ENCODE measurements at regions not wholly inside any gene's neighbourhood (a gene's known extent, or its start where the extent isn't known, plus 50 kb on each side); places are given as distances from the start of the nearest gene placed in this dataset.

DNA sequence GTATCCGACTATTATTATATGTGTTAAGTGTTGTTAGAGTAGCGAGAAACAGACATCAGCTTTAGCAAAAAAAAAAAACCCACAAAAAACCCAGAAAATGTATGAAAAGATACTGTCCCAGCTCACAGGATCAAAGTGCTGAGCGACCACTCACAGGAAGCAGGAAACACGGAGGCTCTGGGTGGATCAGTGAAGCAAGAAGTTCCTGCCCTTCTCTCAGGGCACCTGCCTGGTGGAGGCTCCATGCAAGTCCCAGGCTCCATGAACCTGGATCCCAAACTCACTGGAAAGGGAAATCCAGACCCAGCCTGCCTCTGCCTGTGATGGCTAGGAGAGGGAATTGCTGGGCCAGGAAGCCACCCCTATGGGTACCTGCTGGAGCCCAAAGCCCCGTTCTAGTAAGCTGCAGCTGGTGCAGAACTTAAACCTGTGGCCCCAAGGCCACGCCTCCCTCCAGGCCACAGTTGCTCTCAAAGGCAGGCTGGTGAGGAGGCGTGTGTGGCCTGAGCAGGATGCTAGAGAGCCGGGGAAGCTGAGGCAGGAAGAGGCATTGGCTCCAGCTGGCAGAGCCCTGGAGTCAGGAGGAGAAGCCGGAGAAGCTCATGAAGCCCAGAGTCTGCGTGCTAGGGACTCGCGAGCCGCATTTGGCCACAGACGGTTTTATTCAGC, 63.5 kb upstream of the TAF1B start:
- in situ Hi-C loops (cut with HindIII; ENCODE audit: low pct_unique_long_range_greater_than_20kb, low sequenced_read_pairs) (no loop called here), intact Hi-C loops (cut with micrococcal nuclease; ENCODE audit: unreplicated experiment) (no loop called here)
- ATAC-seq (no peak), DNase-seq (ENCODE audit: low read depth, low spot score) (no peak)
- H3K36me3 ChIP-seq (ENCODE audit: control insufficient read depth, insufficient read depth, low read length) = no peaks in the 10 kb centered on the region
- no peaks in the 10 kb centered on the region for H3K9me3 ChIP-seq (ENCODE audit: control insufficient read depth, insufficient read depth, low read depth, low read length)
- no TSS peak for BruUV-seq (replicated peaks)
- no peaks in the 10 kb centered on the region for H3K27me3 ChIP-seq (ENCODE audit: control insufficient read depth, insufficient read depth, low read length)
- no peak overlapping the region for H3K4me3 ChIP-seq (ENCODE audit: low read depth in 2 of 2, low read length in 2 of 2)
- TF ChIP-seq TCF7L2 (IDR thresholded peaks at IDR 0.05; ENCODE audit: low read depth, low read length) = no peak
- no peak for TF ChIP-seq POLR2AphosphoS5 (IDR thresholded peaks at IDR 0.05; ENCODE audit: low read depth, low read length)
- no peak for TF ChIP-seq REST (IDR thresholded peaks at IDR 0.05; ENCODE audit: insufficient read depth in 1 of 2, low read depth in 2 of 2, low read length in 1 of 2)
- no peak for TF ChIP-seq SIN3A (IDR thresholded peaks at IDR 0.05; ENCODE audit: borderline replicate concordance, insufficient read depth, low read depth, low read length)
- no peak for TF ChIP-seq CTCF (IDR thresholded peaks at IDR 0.05)
- POLR2A ChIA-PET = no interaction called here
- no peaks in the 10 kb centered on the region for H3K4me1 ChIP-seq (ENCODE audit: control insufficient read depth, insufficient read depth, low read length)
- CTCF ChIA-PET = interaction anchor here (0.5 to 0.6 kb wide), 2 partner anchors 11 to 20 kb away, joined by 3 read pairs; no protein-coding TSS in a partner anchor
- H3K27ac ChIP-seq (ENCODE audit: low read length) = no peak overlapping the region

DNA sequence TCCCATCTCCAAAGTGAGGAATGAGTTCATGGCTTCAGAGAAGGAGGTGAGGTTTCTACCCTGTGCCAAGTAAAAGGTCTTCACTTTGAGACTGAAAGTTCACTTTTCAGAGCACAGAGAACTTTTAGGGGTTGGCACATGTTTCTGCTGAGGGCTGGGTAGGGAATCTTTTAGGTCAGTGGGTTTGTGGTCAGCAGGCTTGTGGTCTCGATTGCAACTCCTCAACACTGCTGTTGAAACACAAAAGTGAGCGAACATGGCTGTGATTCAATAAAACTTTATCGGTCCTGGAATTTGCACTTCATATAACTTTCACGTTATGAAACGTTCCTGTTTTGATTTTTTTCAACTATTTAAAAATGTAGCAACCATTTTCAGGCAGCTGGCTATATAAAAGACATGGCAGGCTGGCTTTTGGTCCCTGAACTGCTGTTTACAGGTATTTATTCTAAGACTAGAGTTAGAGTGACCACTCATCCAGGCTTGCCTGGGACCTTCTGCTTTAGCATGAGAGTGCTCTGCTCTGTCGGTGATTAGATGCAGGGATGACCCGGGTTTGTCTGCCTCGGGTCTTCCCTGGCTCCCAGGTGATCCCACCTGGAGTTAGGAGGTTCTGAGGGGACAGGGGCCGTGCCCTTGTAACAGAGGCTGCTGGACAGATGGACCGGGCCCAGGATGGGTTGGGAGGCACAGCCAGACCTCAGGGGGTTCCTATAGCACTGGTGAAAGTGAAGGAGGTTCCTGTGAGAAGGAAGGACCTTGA, 62.7 kb upstream of the TAF1B start:
- H3K4me1 ChIP-seq (ENCODE audit: control insufficient read depth, insufficient read depth, low read length) = no peaks in the 10 kb centered on the region
- intact Hi-C loops (cut with micrococcal nuclease; ENCODE audit: unreplicated experiment) = no loop called here
- no TSS peak for BruUV-seq (replicated peaks)
- TF ChIP-seq REST (IDR thresholded peaks at IDR 0.05; ENCODE audit: insufficient read depth in 1 of 2, low read depth in 2 of 2, low read length in 1 of 2) (no peak), SIN3A (IDR thresholded peaks at IDR 0.05; ENCODE audit: borderline replicate concordance, insufficient read depth, low read depth, low read length) (no peak), POLR2AphosphoS5 (IDR thresholded peaks at IDR 0.05; ENCODE audit: low read depth, low read length) (no peak), TCF7L2 (IDR thresholded peaks at IDR 0.05; ENCODE audit: low read depth, low read length) (no peak), CTCF (IDR thresholded peaks at IDR 0.05) (no peak)
- no peak overlapping the region for H3K4me3 ChIP-seq (ENCODE audit: low read depth in 2 of 2, low read length in 2 of 2)
- H3K27ac ChIP-seq (ENCODE audit: low read length) = no peak overlapping the region
- ATAC-seq (no peak), DNase-seq (ENCODE audit: low read depth, low spot score) (no peak)
- H3K27me3 ChIP-seq (ENCODE audit: control insufficient read depth, insufficient read depth, low read length) = no peaks in the 10 kb centered on the region
- in situ Hi-C loops (cut with HindIII; ENCODE audit: low pct_unique_long_range_greater_than_20kb, low sequenced_read_pairs) = no loop called here
- ChIA-PET POLR2A (no interaction called here), CTCF (interaction anchor here (0.6 kb wide), 1 partner anchor 19 kb away, joined by 3 read pairs; no protein-coding TSS in a partner anchor)
- H3K36me3 ChIP-seq (ENCODE audit: control insufficient read depth, insufficient read depth, low read length) = no peaks in the 10 kb centered on the region
- no peaks in the 10 kb centered on the region for H3K9me3 ChIP-seq (ENCODE audit: control insufficient read depth, insufficient read depth, low read depth, low read length)

Measured in Panc1 (cell line).